Heart left ventricle (tissue), 16 donors: ENCODE measurements at regions not wholly inside any gene's neighbourhood (a gene's known extent, or its start where the extent isn't known, plus 50 kb on each side); places are given as distances from the start of the nearest gene placed in this dataset.

Source experiments
- ATAC-seq, 4 donors: fragments of 200-7000 bp; cut with Tn5 transposase; one replicate each; pipeline ENCODE4 v1.9.1; 2020 to 2022; ENCODE audit warnings: moderate library complexity in 4 of 4, mild to moderate bottlenecking in 3 of 4, moderate number of reproducible peaks in 1 of 4
- DNase-seq, 5 donors: peaks; one replicate each; pipeline ENCODE4 v3.0.0-alpha.2; 2020
- H3K27ac ChIP-seq, 12 donors: fragments of 200-600 bp; sonication (generic) in 4 of 12; one replicate each; pipeline versions ENCODE4 v1.5.0 to v1.8.0; 2016 to 2022; ENCODE audit warnings: mild to moderate bottlenecking in 2 of 12
- H3K27me3 ChIP-seq, 9 donors: fragments of 200-600 bp; sonication (generic) in 2 of 9; one replicate each; pipeline versions ENCODE4 v1.5.1 to v1.8.0; 2016 to 2022; ENCODE audit warnings: mild to moderate bottlenecking in 3 of 9
- H3K36me3 ChIP-seq, 9 donors: fragments of 200-600 bp; sonication (generic) in 2 of 9; one replicate each; pipeline versions ENCODE4 v1.5.0 to v1.8.0; 2018 to 2022; ENCODE audit warnings: mild to moderate bottlenecking in 2 of 9
- H3K4me1 ChIP-seq, 12 donors: fragments of 200-600 bp; sonication (generic) in 4 of 12; one replicate each; pipeline versions ENCODE4 v1.5.0 to v1.8.0; 2016 to 2022; ENCODE audit warnings: mild to moderate bottlenecking in 3 of 12
- H3K4me3 ChIP-seq, 12 donors: fragments of 200-600 bp; sonication (generic) in 4 of 12; one replicate each; pipeline versions ENCODE4 v1.5.0 to v1.8.0; 2017 to 2022; ENCODE audit warnings: mild to moderate bottlenecking in 9 of 12, moderate library complexity in 4 of 12
- H3K9me3 ChIP-seq, 12 donors: fragments of 200-600 bp; sonication (generic) in 4 of 12; one replicate each; pipeline versions ENCODE4 v1.5.0 to v1.8.0; 2016 to 2022; ENCODE audit warnings: mild to moderate bottlenecking in 1 of 12
- CTCF ChIP-seq, 12 donors: fragments of 200-600 bp; sonication (generic) in 4 of 12; IDR thresholded peaks; one replicate each; pipeline versions ENCODE4 v1.5.0 to v1.8.0; 2018 to 2022; ENCODE audit warnings: antibody characterized with exemption in 12 of 12, mild to moderate bottlenecking in 5 of 12
- POLR2A ChIP-seq, 2 donors: fragments of 450-650 bp; IDR thresholded peaks; one replicate each; pipeline ENCODE4 v1.6.1; 2017; ENCODE audit warnings: antibody characterized with exemption in 2 of 2, mild to moderate bottlenecking in 2 of 2, moderate library complexity in 2 of 2
- whole genome bisulfite sequencing, 4 donors: extraction: QIAGEN DNeasy Blood & Tissue Kit in 2 of 4; methylation state at CpG; one replicate each; pipeline versions ENCODE4 v1.1.5 to v1.1.7; 2013 to 2018; 5-methylcytosine and 5-hydroxymethylcytosine counted together
- intact Hi-C, 10 donors: fragments of 100-400 bp; cut with DNase I; formaldehyde crosslinking; loops; one replicate each; pipeline versions ENCODE4 v1.11.1 to v1.14.2; 2022
- donor health status: ischemic (EF 13 %, LVEDD 7.1; RV severe dilation, severe dysfunction).
- donor health status: healthy with polysubstance abuse.
- donor health status: DM: no; HTN: yes; CAD: no.
- donor health status: DM: no; HTN: no; CAD: no.
- donor health status: ischemic (EF 25% LVEDD 6.9; RV normal size, moderate dysfunction).
- donor health status: ischemic (EF 25% LVEDD 5.7; RV mildly dilated, moderate dysfunction).
- donor health status: healthy.
- donor health status: DM: yes; HTN: yes; CAD: no.
- donor health status: ischemic (EF 35%, LVEDD 5.7; RV mildly dilated, moderate dysfunction).
- donor health status: nonischemic (EF 11% LVEDD 7.7; RV severe dilation, severe dysfunction).
- donor health status: DM: yes; HTN: yes; CAD: no.
- donor health status: PGD.
- donor health status: ischemic (EF 29% LVEDD 5.4; RV normal size, mild dysfunction).
- donor health status: nonischemic (EF 23%, LVEDD 6.1; RV moderate dilation, normal function).

GRCh38 chr5:167785901-167786300, 505.5 kb upstream of the WWC1 start:
- WGBS, 4 donors = 80 to 93% (median 85%) methylated on average over 1 of the region's 1 CpG
- no peak overlapping the region for H3K4me3 ChIP-seq
- no peak for ATAC-seq
- H3K9me3 ChIP-seq = no peaks in the 10 kb centered on the region
- DNase-seq = no peak
- peak overlapping the region in 1 of 12 donors; percentile 53 for H3K27ac ChIP-seq
- H3K27me3 ChIP-seq = no peaks in the 10 kb centered on the region
- TF ChIP-seq POLR2A (IDR thresholded peaks at IDR 0.05) = no peak
- no peak for TF ChIP-seq CTCF (IDR thresholded peaks at IDR 0.05)
- intact Hi-C loops = no loop called here
- H3K36me3 ChIP-seq = no peaks in the 10 kb centered on the region
- peaks cover 0 to 22% (median 0%) of the 10 kb centered on the region in 12 donors for H3K4me1 ChIP-seq

- WGBS, 4 donors = 75 to 90% (median 85%) methylated on average over 2 of the region's 2 CpGs
- H3K36me3 ChIP-seq = no peaks in the 10 kb centered on the region
- ATAC-seq (no peak), DNase-seq (no peak)
- no peak overlapping the region for H3K27ac ChIP-seq
- intact Hi-C loops = no loop called here
- H3K4me1 ChIP-seq = peaks cover 0 to 22% (median 0%) of the 10 kb centered on the region in 12 donors
- TF ChIP-seq CTCF (IDR thresholded peaks at IDR 0.05) = no peak
- no peak for TF ChIP-seq POLR2A (IDR thresholded peaks at IDR 0.05)
- no peak overlapping the region for H3K4me3 ChIP-seq
- H3K9me3 ChIP-seq = no peaks in the 10 kb centered on the region
- no peaks in the 10 kb centered on the region for H3K27me3 ChIP-seq
Measured at GRCh38 chr5:167786871-167787578, 504.4 kb upstream of the WWC1 start.

GRCh38 chr5:167790045-167790444, 501.4 kb upstream of the WWC1 start:
- no peaks in the 10 kb centered on the region for H3K27me3 ChIP-seq
- no peak overlapping the region for H3K4me3 ChIP-seq
- DNase-seq (no peak), ATAC-seq (no peak)
- TF ChIP-seq CTCF (IDR thresholded peaks at IDR 0.05) (no peak), POLR2A (IDR thresholded peaks at IDR 0.05) (no peak)
- no peaks in the 10 kb centered on the region for H3K4me1 ChIP-seq
- intact Hi-C loops = no loop called here
- H3K27ac ChIP-seq = no peak overlapping the region
- H3K9me3 ChIP-seq = no peaks in the 10 kb centered on the region
- H3K36me3 ChIP-seq = no peaks in the 10 kb centered on the region
- 87 to 93% (median 90%) methylated on average over 7 of the region's 7 CpGs for WGBS, 4 donors

- ATAC-seq = no peak
- H3K27me3 ChIP-seq = no peaks in the 10 kb centered on the region
- DNase-seq = peak in 1 of 5 donors; percentile 13
- intact Hi-C loops = no loop called here
- H3K4me3 ChIP-seq = no peak overlapping the region
- no peaks in the 10 kb centered on the region for H3K36me3 ChIP-seq
- H3K9me3 ChIP-seq = no peaks in the 10 kb centered on the region
- TF ChIP-seq POLR2A (IDR thresholded peaks at IDR 0.05) (no peak), CTCF (IDR thresholded peaks at IDR 0.05) (no peak)
- H3K4me1 ChIP-seq = no peaks in the 10 kb centered on the region
- 79 to 85% (median 84%) methylated on average over 8 of the region's 8 CpGs for WGBS, 4 donors
- H3K27ac ChIP-seq = no peak overlapping the region
Measured at GRCh38 chr5:167790462-167791260, 500.8 kb upstream of the WWC1 start.
